H1 (cell line): ENCODE measurements at regions not wholly inside any gene's neighbourhood (a gene's known extent, or its start where the extent isn't known, plus 50 kb on each side); places are given as distances from the start of the nearest gene placed in this dataset.

Experiments
- CTCF ChIA-PET: fragments of 300-600 bp; sonication (Branson Sonifier 250); formaldehyde crosslinking; loops from one replicate; lab custom pipeline; 2021; ENCODE audit not compliant: partially characterized antibody; lab: Charles Lee
- POLR2A ChIA-PET: fragments of 300-600 bp; sonication (Branson Sonifier 250); formaldehyde crosslinking; loops from one replicate; lab custom pipeline; 2021; ENCODE audit warnings: inconsistent platforms; ENCODE audit not compliant: partially characterized antibody; lab: Charles Lee
- DNase-seq, 2 experiments: peaks; one replicate each; pipeline versions ENCODE4 v3.0.0 to v3.0.0-alpha.2; 2010 to 2022; ENCODE audit warnings: low spot score in 2 of 2, low read depth in 1 of 2, mixed read lengths in 1 of 2
- FAIRE-seq: peaks from 2 replicates; lab custom pipeline; 2011; peaks lifted over from hg19 to GRCh38; lab: Jason Lieb, UNC
- H2AFZ ChIP-seq: 2 replicates; pipeline ENCODE4 v1.8.1; 2012; ENCODE audit warnings: low read length, inconsistent platforms
- H2AK5ac ChIP-seq: 2 replicates; pipeline ENCODE4 v1.6.1; 2013; ENCODE audit warnings: low read depth, low read length
- H2BK120ac ChIP-seq: replicated peaks from 2 replicates; pipeline ENCODE3; 2013; ENCODE audit warnings: low read depth, low read length, inconsistent platforms
- H2BK12ac ChIP-seq: 2 replicates; pipeline ENCODE4 v1.6.1; 2013; ENCODE audit warnings: low read depth, low read length
- H2BK15ac ChIP-seq: 2 replicates; pipeline ENCODE4 v1.6.1; 2013; ENCODE audit warnings: low read length
- H2BK20ac ChIP-seq: 2 replicates; pipeline ENCODE4 v1.6.1; 2013; ENCODE audit warnings: low read length
- H2BK5ac ChIP-seq: 2 replicates; pipeline ENCODE4 v1.6.1; 2013; ENCODE audit warnings: low read depth, low read length
- H3K14ac ChIP-seq: 2 replicates; pipeline ENCODE4 v1.6.1; 2013; ENCODE audit warnings: inconsistent platforms; ENCODE audit not compliant: insufficient read length
- H3K18ac ChIP-seq: 2 replicates; pipeline ENCODE4 v1.6.1; 2013; ENCODE audit warnings: low read length; ENCODE audit errors: extremely low read depth
- H3K23ac ChIP-seq: 2 replicates; pipeline ENCODE4 v1.6.1; 2013; ENCODE audit warnings: inconsistent platforms; ENCODE audit not compliant: insufficient read length
- H3K23me2 ChIP-seq: 2 replicates; pipeline ENCODE4 v1.6.1; 2013; ENCODE audit warnings: low read depth, low read length
- H3K27ac ChIP-seq: 2 replicates; pipeline ENCODE4 v1.6.1; 2011; ENCODE audit warnings: low read depth, low read length, inconsistent platforms
- H3K27me3 ChIP-seq, 4 experiments: replicated peaks in 1 of 4; 1 replicate in 1 of 4; 2 replicates in 3 of 4; pipeline versions ENCODE4 v1.6.1 to v1.8.1; 2011 to 2013; ENCODE audit warnings: low read length in 3 of 4, mild to moderate bottlenecking in 3 of 4, inconsistent platforms in 2 of 4, mixed read lengths in 2 of 4, moderate library complexity in 1 of 4; ENCODE audit not compliant: control insufficient read depth in 3 of 4, insufficient read depth in 3 of 4; ENCODE audit errors: extremely low read depth in 1 of 4
- H3K36me3 ChIP-seq, 4 experiments: 2 replicates each; pipeline versions ENCODE4 v1.6.1 to v1.8.1; 2011 to 2013; ENCODE audit warnings: mild to moderate bottlenecking in 4 of 4, low read length in 3 of 4, moderate library complexity in 2 of 4, control low read depth in 1 of 4, inconsistent platforms in 1 of 4; ENCODE audit not compliant: insufficient read depth in 4 of 4, control insufficient read depth in 2 of 4
- H3K4ac ChIP-seq: replicated peaks from 2 replicates; pipeline ENCODE3; 2013; ENCODE audit warnings: low read length, low read depth, mixed read lengths, inconsistent platforms; ENCODE audit not compliant: insufficient read length
- H3K4me1 ChIP-seq, 4 experiments: replicated peaks in 1 of 4; 1 replicate in 1 of 4; 2 replicates in 3 of 4; pipeline versions ENCODE4 v1.6.1 to v1.8.1; 2011 to 2013; ENCODE audit warnings: low read length in 3 of 4, inconsistent platforms in 2 of 4, mixed read lengths in 1 of 4; ENCODE audit not compliant: insufficient read depth in 4 of 4, control insufficient read depth in 3 of 4
- H3K4me2 ChIP-seq, 2 experiments: 2 replicates each; pipeline versions ENCODE4 v1.6.1 to v1.8.1; 2011 to 2013; ENCODE audit warnings: low read depth in 2 of 2, low read length in 2 of 2, control low read depth in 1 of 2, inconsistent platforms in 1 of 2, mild to moderate bottlenecking in 1 of 2; ENCODE audit not compliant: insufficient read depth in 1 of 2
- H3K4me3 ChIP-seq, 4 experiments: fragments of 200-600, 300-600 bp in 1 of 4; sonication (generic), shearing (Covaris generic), sonication (Bioruptor Twin) in 1 of 4; 2 replicates each; pipeline versions ENCODE4 v1.5.1 to v1.8.1; 2011 to 2016; ENCODE audit warnings: low read length in 4 of 4, low read depth in 3 of 4, control low read depth in 2 of 4, inconsistent platforms in 2 of 4, mild to moderate bottlenecking in 2 of 4, mixed read lengths in 1 of 4, moderate library complexity in 1 of 4; ENCODE audit not compliant: insufficient read depth in 2 of 4; ENCODE audit errors: extremely low read depth in 1 of 4
- H3K56ac ChIP-seq: replicated peaks from 2 replicates; pipeline ENCODE3; 2013; ENCODE audit warnings: low read depth, mild to moderate bottlenecking, mixed read lengths, low read length, inconsistent platforms; ENCODE audit not compliant: insufficient read length
- H3K79me1 ChIP-seq: 2 replicates; pipeline ENCODE4 v1.6.1; 2013; ENCODE audit warnings: low read depth, low read length, control low read depth
- H3K79me2 ChIP-seq, 2 experiments: 2 replicates each; pipeline versions ENCODE4 v1.6.1 to v1.8.1; 2012 to 2013; ENCODE audit warnings: low read length in 2 of 2, mild to moderate bottlenecking in 2 of 2, inconsistent platforms in 1 of 2; ENCODE audit not compliant: insufficient read depth in 2 of 2, control insufficient read depth in 1 of 2
- H3K9ac ChIP-seq, 4 experiments: replicated peaks in 1 of 4; 1 replicate in 1 of 4; 2 replicates in 3 of 4; pipeline versions ENCODE4 v1.6.1 to v1.8.1; 2011 to 2013; ENCODE audit warnings: low read depth in 3 of 4, low read length in 3 of 4, control low read depth in 2 of 4, mild to moderate bottlenecking in 2 of 4, moderate library complexity in 2 of 4, inconsistent platforms in 1 of 4; ENCODE audit errors: extremely low read depth in 1 of 4
- H3K9me3 ChIP-seq, 2 experiments: 2 replicates each; pipeline versions ENCODE4 v1.6.1 to v1.8.1; 2012 to 2013; ENCODE audit warnings: mild to moderate bottlenecking in 2 of 2, moderate library complexity in 2 of 2, control low read depth in 1 of 2, inconsistent platforms in 1 of 2, low read depth in 1 of 2, low read length in 1 of 2, mixed read lengths in 1 of 2; ENCODE audit not compliant: insufficient read depth in 2 of 2
- H4K20me1 ChIP-seq, 2 experiments: replicated peaks in 1 of 2; 2 replicates each; pipeline versions ENCODE3 to v1.8.1; 2011 to 2013; ENCODE audit warnings: inconsistent platforms in 2 of 2, low read length in 2 of 2, mild to moderate bottlenecking in 1 of 2; ENCODE audit not compliant: insufficient read depth in 2 of 2, control insufficient read depth in 1 of 2
- H4K5ac ChIP-seq: 2 replicates; pipeline ENCODE4 v1.6.1; 2013; ENCODE audit warnings: low read length, low read depth, mixed read lengths, inconsistent platforms; ENCODE audit not compliant: insufficient read length
- H4K8ac ChIP-seq: 2 replicates; pipeline ENCODE4 v1.8.0; 2013; ENCODE audit warnings: mild to moderate bottlenecking, moderate library complexity, low read length, inconsistent platforms; ENCODE audit not compliant: insufficient read depth; ENCODE audit errors: extremely low read depth
- H4K91ac ChIP-seq: replicated peaks from 2 replicates; pipeline ENCODE3; 2013; ENCODE audit warnings: low read length, mixed read lengths, inconsistent platforms; ENCODE audit not compliant: insufficient read length
- CBX8 ChIP-seq: fragments of 300-800, 300-1000 bp; sonication (generic); IDR thresholded peaks from 2 replicates; pipeline ENCODE4 v1.7.1; 2016; ENCODE audit warnings: low read depth, low read length, borderline replicate concordance
- E2F6 ChIP-seq: IDR thresholded peaks from 2 replicates; pipeline ENCODE4 v1.6.1; 2012; ENCODE audit warnings: inconsistent platforms
- FOSL1 ChIP-seq: IDR thresholded peaks from 2 replicates; pipeline ENCODE4 v1.6.1; 2011; ENCODE audit warnings: mild to moderate bottlenecking, low read depth, low read length, moderate library complexity; ENCODE audit not compliant: insufficient read depth
- SIN3A ChIP-seq, 2 experiments: IDR thresholded peaks in 1 of 2; conservative IDR thresholded peaks in 1 of 2; 2 replicates each; pipeline ENCODE4 v1.6.1; 2011 to 2012; ENCODE audit warnings: low read length in 2 of 2, improper control_type of control experiment in 1 of 2, low read depth in 1 of 2, mild to moderate bottlenecking in 1 of 2
- SIX5 ChIP-seq: IDR thresholded peaks from 2 replicates; pipeline ENCODE4 v1.6.1; 2011; ENCODE audit warnings: mild to moderate bottlenecking, low read depth, low read length
- SRF ChIP-seq: IDR thresholded peaks from 2 replicates; pipeline ENCODE4 v1.6.1; 2011; ENCODE audit warnings: mild to moderate bottlenecking, low read depth, low read length, moderate library complexity
- WGBS, 2 experiments: shearing (Covaris generic) in 1 of 2; methylation state at CpG; one replicate each; pipeline versions ENCODE4 v1.1.6 to v1.1.7; 2013 to 2015; ENCODE audit warnings: low lambda C conversion rate in 2 of 2, mixed read lengths in 2 of 2, inconsistent platforms in 1 of 2, low coverage in 1 of 2, missing lambda C conversion rate in 1 of 2; ENCODE audit not compliant: insufficient replicate concordance in 2 of 2, insufficient coverage in 1 of 2, insufficient read length in 1 of 2; ENCODE audit errors: extremely low coverage in 1 of 2, missing lambda C conversion rate in 1 of 2; 5-methylcytosine and 5-hydroxymethylcytosine counted together

DNA sequence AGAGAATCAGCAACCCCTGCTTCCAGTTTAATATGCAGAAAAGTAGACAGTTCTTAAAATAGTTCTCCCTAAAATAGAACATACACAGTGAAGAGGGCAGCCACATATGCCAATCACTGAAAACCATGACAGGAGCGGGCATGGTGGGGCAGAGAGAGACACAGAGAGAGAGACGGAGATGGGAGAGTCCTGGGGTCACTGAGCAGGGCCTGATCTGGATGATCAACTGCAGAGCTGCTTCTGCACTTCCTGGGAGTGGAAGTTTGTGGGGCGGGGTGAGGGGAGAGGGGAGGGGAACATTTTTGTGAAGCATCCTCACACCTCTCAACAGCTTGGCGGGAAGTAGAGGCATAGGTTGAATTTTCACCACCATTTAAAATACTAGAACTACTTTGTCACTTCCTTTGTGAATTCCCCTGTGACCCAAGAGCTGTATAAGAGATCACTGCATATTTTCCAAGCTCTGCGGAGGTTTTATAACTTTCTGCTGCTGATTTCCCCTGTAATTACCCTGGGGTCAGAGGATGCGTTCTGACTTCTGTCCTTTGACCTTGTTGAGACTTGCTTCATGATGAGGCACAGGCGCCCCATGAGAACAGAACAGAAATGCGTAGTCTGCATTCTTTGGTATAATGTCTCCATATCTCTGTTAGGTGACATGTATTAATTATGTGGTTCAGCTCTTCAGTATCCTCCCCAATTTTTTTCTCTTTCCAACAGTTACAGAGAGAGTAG, 419.4 kb downstream of the BRD1 start:
- CTCF ChIA-PET, result no interaction called here

More for the DNA sequence above, 419.4 kb downstream of the BRD1 start:
- no peak overlapping the region for H2AFZ ChIP-seq
- H3K4me2 ChIP-seq, result no peak overlapping the region
- H3K56ac ChIP-seq, result no peak overlapping the region
- H3K14ac ChIP-seq, result no peak overlapping the region
- 83% methylated on average over 8 of the region's 8 CpGs; no CpG with 5 or more reads in 1 of the 2 experiments for WGBS, 2 experiments
- no peak overlapping the region for H4K8ac ChIP-seq
- DNase-seq, result no peak
- H3K27me3 ChIP-seq, result no peaks in the 10 kb centered on the region
- H3K36me3 ChIP-seq, result no peaks in the 10 kb centered on the region
- no peak overlapping the region for H4K91ac ChIP-seq
- H2BK5ac ChIP-seq, result no peak overlapping the region
- H3K27ac ChIP-seq, result no peak overlapping the region
- no peak overlapping the region for H2BK12ac ChIP-seq
- H3K18ac ChIP-seq, result no peak overlapping the region
- no peaks in the 10 kb centered on the region; the same call in 1 of the 2 replicates for H3K23me2 ChIP-seq
- no peaks in the 10 kb centered on the region for H3K79me1 ChIP-seq
- POLR2A ChIA-PET, result no interaction called here
- no peak overlapping the region for H3K4ac ChIP-seq
- no peak overlapping the region for H3K4me3 ChIP-seq
- H3K9me3 ChIP-seq, result no peaks in the 10 kb centered on the region; a peak in 1 of 4 replicates
- H3K4me1 ChIP-seq, result no peaks in the 10 kb centered on the region
- H4K5ac ChIP-seq, result no peak overlapping the region
- H2BK15ac ChIP-seq, result no peak overlapping the region
- no peak overlapping the region for H2BK120ac ChIP-seq
- no peak for FAIRE-seq
- no peak overlapping the region for H3K9ac ChIP-seq
- H3K23ac ChIP-seq, result no peak overlapping the region
- H3K79me2 ChIP-seq, result no peaks in the 10 kb centered on the region
- TF ChIP-seq E2F6, result 0 out of 2 replicates have a peak, but pooled peaks have one; percentile 22
- no peak for TF ChIP-seq CBX8
- TF ChIP-seq SIX5, result no peak
- no peak for TF ChIP-seq SRF
- no peak for TF ChIP-seq FOSL1
- no peak for TF ChIP-seq SIN3A (conservative IDR thresholded peaks at IDR 0.05 in 1 of 2, IDR thresholded peaks at IDR 0.05 in 1 of 2; ENCODE audit: low read depth in 1 of 2, low read length in 2 of 2)
- H2BK20ac ChIP-seq, result no peak overlapping the region
- H2AK5ac ChIP-seq, result no peak overlapping the region
- no peaks in the 10 kb centered on the region for H4K20me1 ChIP-seq
